GM12878 (cell line): ENCODE measurements at regions not wholly inside any gene's neighbourhood (a gene's known extent, or its start where the extent isn't known, plus 50 kb on each side); places are given as distances from the start of the nearest gene placed in this dataset.

Experiments used
- ATAC-seq: fragments of 200-7000 bp; cut with Tn5 transposase; 3 replicates; pipeline ENCODE4 v1.9.1; 2020; ENCODE audit warnings: mild to moderate bottlenecking, moderate library complexity
- BruUV-seq: library from RNA; stranded (reverse); fragments of 400-500 nt; replicated peaks from 2 replicates; lab custom pipeline; 2021; lab: Mats Ljungman, UMichigan
- CTCF ChIA-PET: fragments of 300-600 bp; sonication (Branson Sonifier 250); formaldehyde crosslinking; extraction: SDS; loops from one replicate; lab custom pipeline; 2021; ENCODE audit warnings: inconsistent platforms; lab: Yijun Ruan, JAX
- POLR2A ChIA-PET: fragments of 350-600 bp; formaldehyde crosslinking; extraction: SDS; loops from one replicate; lab custom pipeline; 2021; ENCODE audit warnings: inconsistent platforms; lab: Charles Lee
- RAD21 ChIA-PET: fragments of 300-600 bp; sonication (Branson Sonifier 250); formaldehyde crosslinking; loops from one replicate; lab custom pipeline; 2023; ENCODE audit warnings: antibody characterized with exemption; ENCODE audit not compliant: unreplicated experiment; lab: Charles Lee
- SMC1A ChIA-PET: fragments of 300-600 bp; sonication (Branson Sonifier 250); formaldehyde crosslinking; loops from one replicate; lab custom pipeline; 2023; ENCODE audit not compliant: unreplicated experiment, uncharacterized antibody; lab: Charles Lee
- DNase-seq: peaks from one replicate; pipeline ENCODE4 v3.0.0-alpha.2; 2011; ENCODE audit warnings: low read depth, low spot score
- FAIRE-seq: peaks from 3 replicates; lab custom pipeline; 2011; peaks lifted over from hg19 to GRCh38; lab: Jason Lieb, UNC
- H2AFZ ChIP-seq: 2 replicates; pipeline ENCODE4 v1.6.0; 2011; ENCODE audit warnings: low read depth, low read length, control low read depth; ENCODE audit not compliant: control insufficient read depth
- H3K27ac ChIP-seq: 2 replicates; pipeline ENCODE4 v1.5.1; 2011; ENCODE audit warnings: control low read depth; ENCODE audit not compliant: control insufficient read depth, insufficient read depth
- H3K27me3 ChIP-seq, 2 experiments: replicated peaks in 1 of 2; 2 replicates each; pipeline versions ENCODE4 v1.6.0 to v1.6.1; 2011; ENCODE audit warnings: low read length in 1 of 2; ENCODE audit not compliant: control insufficient read depth in 2 of 2, insufficient read depth in 2 of 2
- H3K36me3 ChIP-seq, 2 experiments: 2 replicates each; pipeline ENCODE4 v1.5.1; 2011; ENCODE audit warnings: low read length in 1 of 2; ENCODE audit not compliant: control insufficient read depth in 2 of 2, insufficient read depth in 2 of 2
- H3K4me1 ChIP-seq: 2 replicates; pipeline ENCODE4 v1.6.1; 2011; ENCODE audit warnings: mild to moderate bottlenecking, low read length, moderate library complexity, mixed read lengths; ENCODE audit not compliant: control insufficient read depth, insufficient read depth
- H3K4me2 ChIP-seq: 2 replicates; pipeline ENCODE4 v1.6.0; 2011; ENCODE audit warnings: control low read depth; ENCODE audit not compliant: control insufficient read depth, insufficient read depth
- H3K4me3 ChIP-seq: fragments of 200-600 bp; sonication (generic); 2 replicates; pipeline ENCODE4 v1.5.1; 2016
- H3K79me2 ChIP-seq: 2 replicates; pipeline ENCODE4 v1.6.0; 2011; ENCODE audit warnings: low read length; ENCODE audit not compliant: control insufficient read depth, insufficient read depth
- H3K9ac ChIP-seq: 2 replicates; pipeline ENCODE4 v1.8.0; 2011; ENCODE audit warnings: low read length, control low read depth, mixed read lengths; ENCODE audit not compliant: control insufficient read depth, insufficient read depth
- H3K9me3 ChIP-seq: replicated peaks from 3 replicates; pipeline ENCODE4 v1.5.1; 2011; ENCODE audit warnings: mild to moderate bottlenecking, low read length; ENCODE audit not compliant: control insufficient read depth, insufficient read depth
- H4K20me1 ChIP-seq: 2 replicates; pipeline ENCODE4 v1.6.0; 2011; ENCODE audit not compliant: control insufficient read depth, insufficient read depth
- CHD4 ChIP-seq: fragments of 200-600 bp; sonication (generic); IDR thresholded peaks from 2 replicates; pipeline ENCODE4 v1.6.1; 2016; ENCODE audit warnings: mild to moderate bottlenecking
- GATAD2B ChIP-seq: fragments of 450-650 bp; conservative IDR thresholded peaks from 2 replicates; pipeline ENCODE4 v1.6.1; 2017; ENCODE audit warnings: low read depth, mild to moderate bottlenecking, moderate library complexity
- IKZF1 ChIP-seq: fragments of 450-650 bp; conservative IDR thresholded peaks from 2 replicates; pipeline ENCODE4 v1.6.1; 2017; ENCODE audit warnings: antibody characterized with exemption, mild to moderate bottlenecking
- KAT2A ChIP-seq: conservative IDR thresholded peaks from 2 replicates; pipeline ENCODE4 v1.6.1; 2011; ENCODE audit warnings: low read depth, low read length; ENCODE audit not compliant: control insufficient read depth
- MXI1 ChIP-seq: fragments of 150-350 bp; IDR thresholded peaks from 2 replicates; pipeline ENCODE4 v1.6.1; 2011; ENCODE audit warnings: low read depth, mild to moderate bottlenecking, inconsistent platforms, low read length, improper control_type of control experiment
- NFIC ChIP-seq: IDR thresholded peaks from 2 replicates; pipeline ENCODE4 v1.6.1; 2012; ENCODE audit warnings: low read depth, mild to moderate bottlenecking, inconsistent platforms, low read length, moderate library complexity
- RCOR1 ChIP-seq: conservative IDR thresholded peaks from 2 replicates; pipeline ENCODE4 v1.6.1; 2012; ENCODE audit warnings: low read depth, low read length, improper control_type of control experiment
- SP1 ChIP-seq: IDR thresholded peaks from one replicate; pipeline ENCODE4 v1.6.1; 2011; ENCODE audit warnings: low read depth, low read length
- TCF12 ChIP-seq: IDR thresholded peaks from 2 replicates; pipeline ENCODE4 v1.6.1; 2011; ENCODE audit warnings: low read depth, mild to moderate bottlenecking, low read length
- ZNF24 ChIP-seq: fragments of 450-650 bp; IDR thresholded peaks from 2 replicates; pipeline ENCODE4 v1.6.1; 2017; ENCODE audit warnings: antibody characterized with exemption, mild to moderate bottlenecking
- WGBS: methylation state at CpG from one replicate; pipeline ENCODE4 v1.1.6; 2016; ENCODE audit warnings: low lambda C conversion rate; ENCODE audit not compliant: insufficient replicate concordance, insufficient coverage; ENCODE audit errors: missing lambda C conversion rate; 5-methylcytosine and 5-hydroxymethylcytosine counted together
- in situ Hi-C: fragments of 300-500 bp; cut with MboI; formaldehyde crosslinking; loops from 9 replicates; pipeline ENCODE4 v1.14.3; 2018; ENCODE audit warnings: mixed read lengths
- intact Hi-C: fragments of 100-400 bp; cut with micrococcal nuclease; formaldehyde crosslinking; loops from one replicate; pipeline ENCODE4 v1.14.2; 2022; ENCODE audit not compliant: unreplicated experiment
- TF ChIP-seq, protein P1 (sequence below): IDR thresholded peaks from 2 replicates; pipeline ENCODE4 v1.6.1; 2012; ENCODE audit warnings: low read length, inconsistent platforms
- TF ChIP-seq, protein P2 (sequence below): fragments of 450-650 bp; IDR thresholded peaks from 2 replicates; pipeline ENCODE4 v1.6.1; 2016; ENCODE audit warnings: mild to moderate bottlenecking, moderate library complexity, borderline replicate concordance
- TF ChIP-seq, protein P3 (sequence below): fragments of 450-650 bp; IDR thresholded peaks from 2 replicates; pipeline ENCODE4 v1.6.1; 2018; ENCODE audit warnings: borderline replicate concordance, mild to moderate bottlenecking; ENCODE audit not compliant: partially characterized antibody

DNA sequence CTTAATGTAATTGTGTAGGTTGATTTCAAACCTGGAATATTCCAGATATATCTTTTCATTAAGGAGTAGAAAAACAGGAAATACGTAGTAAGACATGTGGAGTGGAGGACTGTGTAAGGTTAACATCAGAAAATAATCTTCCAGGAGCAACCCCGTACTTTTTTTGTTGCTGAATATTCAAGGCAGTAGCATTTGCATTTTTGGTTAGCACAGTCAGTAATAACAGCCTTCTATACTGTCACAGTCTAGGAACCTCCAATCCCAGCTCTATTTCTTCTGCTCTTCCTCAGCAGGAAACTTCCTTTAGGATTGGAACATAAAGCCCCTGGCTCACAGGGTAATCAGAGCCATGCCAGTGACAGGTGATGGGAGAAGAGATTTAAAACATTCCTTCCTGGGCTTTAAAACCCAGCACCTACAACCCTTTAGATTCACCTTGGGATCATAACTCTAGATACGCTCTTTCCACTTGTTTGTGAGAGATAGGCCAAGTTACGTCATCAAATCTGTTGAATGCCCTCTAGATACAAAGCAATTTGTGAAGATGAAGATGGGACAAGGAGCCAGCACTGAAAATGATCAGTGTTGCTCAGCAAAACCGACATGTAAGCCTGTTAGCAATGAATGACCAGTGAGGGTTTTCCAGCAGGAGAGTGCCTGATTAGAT is 248.5 kb upstream of the NPY start:
- ATAC-seq (no peak), FAIRE-seq (no peak), DNase-seq (no peak)
- Histone ChIP-seq H4K20me1 (no peaks in the 10 kb centered on the region), H3K4me3 (no peak overlapping the region), H3K4me2 (no peak overlapping the region), H3K9me3 (no peaks in the 10 kb centered on the region), H3K27ac (no peak overlapping the region), H3K36me3 (no peaks in the 10 kb centered on the region), H3K9ac (no peak overlapping the region), H2AFZ (no peak overlapping the region), H3K79me2 (no peaks in the 10 kb centered on the region), H3K4me1 (no peaks in the 10 kb centered on the region), H3K27me3 (no peaks in the 10 kb centered on the region)
- ChIA-PET POLR2A (no interaction called here), CTCF (no interaction called here), SMC1A (no interaction called here), RAD21 (interaction anchor here (0.9 kb wide), 1 partner anchor 195 kb away, joined by 3 read pairs; no protein-coding TSS in a partner anchor)
- WGBS: 34% methylated on average over 5 of the region's 5 CpGs
- BruUV-seq: no TSS peak
- in situ Hi-C loops (no loop called here), intact Hi-C loops (no loop called here)
- TF ChIP-seq ZNF24: no peak
- no peak for TF ChIP-seq MXI1
- TF ChIP-seq, protein P1, sequence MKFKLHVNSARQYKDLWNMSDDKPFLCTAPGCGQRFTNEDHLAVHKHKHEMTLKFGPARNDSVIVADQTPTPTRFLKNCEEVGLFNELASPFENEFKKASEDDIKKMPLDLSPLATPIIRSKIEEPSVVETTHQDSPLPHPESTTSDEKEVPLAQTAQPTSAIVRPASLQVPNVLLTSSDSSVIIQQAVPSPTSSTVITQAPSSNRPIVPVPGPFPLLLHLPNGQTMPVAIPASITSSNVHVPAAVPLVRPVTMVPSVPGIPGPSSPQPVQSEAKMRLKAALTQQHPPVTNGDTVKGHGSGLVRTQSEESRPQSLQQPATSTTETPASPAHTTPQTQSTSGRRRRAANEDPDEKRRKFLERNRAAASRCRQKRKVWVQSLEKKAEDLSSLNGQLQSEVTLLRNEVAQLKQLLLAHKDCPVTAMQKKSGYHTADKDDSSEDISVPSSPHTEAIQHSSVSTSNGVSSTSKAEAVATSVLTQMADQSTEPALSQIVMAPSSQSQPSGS: no peak
- no peak for TF ChIP-seq TCF12
- TF ChIP-seq, protein P2, sequence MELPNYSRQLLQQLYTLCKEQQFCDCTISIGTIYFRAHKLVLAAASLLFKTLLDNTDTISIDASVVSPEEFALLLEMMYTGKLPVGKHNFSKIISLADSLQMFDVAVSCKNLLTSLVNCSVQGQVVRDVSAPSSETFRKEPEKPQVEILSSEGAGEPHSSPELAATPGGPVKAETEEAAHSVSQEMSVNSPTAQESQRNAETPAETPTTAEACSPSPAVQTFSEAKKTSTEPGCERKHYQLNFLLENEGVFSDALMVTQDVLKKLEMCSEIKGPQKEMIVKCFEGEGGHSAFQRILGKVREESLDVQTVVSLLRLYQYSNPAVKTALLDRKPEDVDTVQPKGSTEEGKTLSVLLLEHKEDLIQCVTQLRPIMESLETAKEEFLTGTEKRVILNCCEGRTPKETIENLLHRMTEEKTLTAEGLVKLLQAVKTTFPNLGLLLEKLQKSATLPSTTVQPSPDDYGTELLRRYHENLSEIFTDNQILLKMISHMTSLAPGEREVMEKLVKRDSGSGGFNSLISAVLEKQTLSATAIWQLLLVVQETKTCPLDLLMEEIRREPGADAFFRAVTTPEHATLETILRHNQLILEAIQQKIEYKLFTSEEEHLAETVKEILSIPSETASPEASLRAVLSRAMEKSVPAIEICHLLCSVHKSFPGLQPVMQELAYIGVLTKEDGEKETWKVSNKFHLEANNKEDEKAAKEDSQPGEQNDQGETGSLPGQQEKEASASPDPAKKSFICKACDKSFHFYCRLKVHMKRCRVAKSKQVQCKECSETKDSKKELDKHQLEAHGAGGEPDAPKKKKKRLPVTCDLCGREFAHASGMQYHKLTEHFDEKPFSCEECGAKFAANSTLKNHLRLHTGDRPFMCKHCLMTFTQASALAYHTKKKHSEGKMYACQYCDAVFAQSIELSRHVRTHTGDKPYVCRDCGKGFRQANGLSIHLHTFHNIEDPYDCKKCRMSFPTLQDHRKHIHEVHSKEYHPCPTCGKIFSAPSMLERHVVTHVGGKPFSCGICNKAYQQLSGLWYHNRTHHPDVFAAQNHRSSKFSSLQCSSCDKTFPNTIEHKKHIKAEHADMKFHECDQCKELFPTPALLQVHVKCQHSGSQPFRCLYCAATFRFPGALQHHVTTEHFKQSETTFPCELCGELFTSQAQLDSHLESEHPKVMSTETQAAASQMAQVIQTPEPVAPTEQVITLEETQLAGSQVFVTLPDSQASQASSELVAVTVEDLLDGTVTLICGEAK: no peak
- TF ChIP-seq CHD4: no peak
- TF ChIP-seq SP1: no peak
- no peak for TF ChIP-seq NFIC
- TF ChIP-seq KAT2A: no peak
- no peak for TF ChIP-seq IKZF1
- TF ChIP-seq RCOR1: no peak
- TF ChIP-seq, protein P3, sequence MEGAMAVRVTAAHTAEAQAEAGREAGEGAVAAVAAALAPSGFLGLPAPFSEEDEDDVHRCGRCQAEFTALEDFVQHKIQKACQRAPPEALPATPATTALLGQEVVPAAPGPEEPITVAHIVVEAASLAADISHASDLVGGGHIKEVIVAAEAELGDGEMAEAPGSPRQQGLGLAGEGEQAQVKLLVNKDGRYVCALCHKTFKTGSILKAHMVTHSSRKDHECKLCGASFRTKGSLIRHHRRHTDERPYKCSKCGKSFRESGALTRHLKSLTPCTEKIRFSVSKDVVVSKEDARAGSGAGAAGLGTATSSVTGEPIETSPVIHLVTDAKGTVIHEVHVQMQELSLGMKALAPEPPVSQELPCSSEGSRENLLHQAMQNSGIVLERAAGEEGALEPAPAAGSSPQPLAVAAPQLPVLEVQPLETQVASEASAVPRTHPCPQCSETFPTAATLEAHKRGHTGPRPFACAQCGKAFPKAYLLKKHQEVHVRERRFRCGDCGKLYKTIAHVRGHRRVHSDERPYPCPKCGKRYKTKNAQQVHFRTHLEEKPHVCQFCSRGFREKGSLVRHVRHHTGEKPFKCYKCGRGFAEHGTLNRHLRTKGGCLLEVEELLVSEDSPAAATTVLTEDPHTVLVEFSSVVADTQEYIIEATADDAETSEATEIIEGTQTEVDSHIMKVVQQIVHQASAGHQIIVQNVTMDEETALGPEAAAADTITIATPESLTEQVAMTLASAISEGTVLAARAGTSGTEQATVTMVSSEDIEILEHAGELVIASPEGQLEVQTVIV: no peak
- no peak for TF ChIP-seq GATAD2B
